ENCODE measurements at regions not wholly inside any gene's neighbourhood (a gene's known extent, or its start where the extent isn't known, plus 50 kb on each side); places are given as distances from the start of the nearest gene placed in this dataset.
"Not testable (repeated sequence)": the region's sequence is repeated elsewhere in the genome, so short reads cannot be mapped to it uniquely, and the experiment has no call there.

GRCh38 chr3:82132210-82133069 lies 371.0 kb upstream of the GBE1 start:
- H3K4me3 ChIP-seq (ENCODE audit: low read depth, low read length): no peak overlapping the region

GRCh38 chr3:82130046-82130445 lies 368.6 kb upstream of the GBE1 start:
- no peak overlapping the region for H3K4me3 ChIP-seq (ENCODE audit: low read depth, low read length)

More at GRCh38 chr3:82132210-82133069, 371.0 kb upstream of the GBE1 start:
- no peak for TF ChIP-seq CTCF (IDR thresholded peaks at IDR 0.05; ENCODE audit: borderline replicate concordance, insufficient read depth, low read depth, low read length)

GRCh38 chr3:82129221-82129801 lies 367.9 kb upstream of the GBE1 start:
- TF ChIP-seq CTCF (IDR thresholded peaks at IDR 0.05; ENCODE audit: borderline replicate concordance, insufficient read depth, low read depth, low read length): no peak

More at GRCh38 chr3:82130046-82130445, 368.6 kb upstream of the GBE1 start:
- TF ChIP-seq CTCF (IDR thresholded peaks at IDR 0.05; ENCODE audit: borderline replicate concordance, insufficient read depth, low read depth, low read length): no peak

GRCh38 chr3:82128271-82128670 lies 366.8 kb upstream of the GBE1 start:
- no peak for TF ChIP-seq CTCF (IDR thresholded peaks at IDR 0.05; ENCODE audit: borderline replicate concordance, insufficient read depth, low read depth, low read length)
- H3K4me3 ChIP-seq (ENCODE audit: low read depth, low read length): no peak overlapping the region

More at GRCh38 chr3:82129221-82129801, 367.9 kb upstream of the GBE1 start:
- H3K4me3 ChIP-seq (ENCODE audit: low read depth, low read length): no peak overlapping the region

GRCh38 chr3:82122554-82123345 lies 361.3 kb upstream of the GBE1 start:
- no peak for TF ChIP-seq CTCF (IDR thresholded peaks at IDR 0.05; ENCODE audit: borderline replicate concordance, insufficient read depth, low read depth, low read length)

GRCh38 chr3:82114589-82114988 lies 353.1 kb upstream of the GBE1 start:
- TF ChIP-seq CTCF (IDR thresholded peaks at IDR 0.05; ENCODE audit: borderline replicate concordance, insufficient read depth, low read depth, low read length): no peak

More at GRCh38 chr3:82122554-82123345, 361.3 kb upstream of the GBE1 start:
- no peak overlapping the region for H3K4me3 ChIP-seq (ENCODE audit: low read depth, low read length)

GRCh38 chr3:82110721-82111120 lies 349.3 kb upstream of the GBE1 start:
- H3K4me3 ChIP-seq (ENCODE audit: low read depth, low read length): not testable (repeated sequence)

More at GRCh38 chr3:82114589-82114988, 353.1 kb upstream of the GBE1 start:
- H3K4me3 ChIP-seq (ENCODE audit: low read depth, low read length): no peak overlapping the region

Measured in GM12875 (cell line).